Breast epithelium (tissue), 4 donors: ENCODE measurements at regions not wholly inside any gene's neighbourhood (a gene's known extent, or its start where the extent isn't known, plus 50 kb on each side); places are given as distances from the start of the nearest gene placed in this dataset.

ENCODE experiments used
- DNase-seq, 2 donors: peaks; one replicate each; pipeline ENCODE4 v3.0.0-alpha.2; 2019; ENCODE audit warnings: low spot score in 2 of 2
- H3K27ac ChIP-seq, 2 donors: fragments of 200-600 bp; sonication (generic) in 1 of 2; one replicate each; pipeline ENCODE4 v1.5.1; 2016 to 2019; ENCODE audit warnings: mild to moderate bottlenecking in 1 of 2
- H3K27me3 ChIP-seq, 2 donors: fragments of 200-600 bp; sonication (generic) in 1 of 2; one replicate each; pipeline versions ENCODE4 v1.5.1 to v1.6.0; 2017 to 2019; ENCODE audit warnings: control low read depth in 1 of 2, mild to moderate bottlenecking in 1 of 2
- H3K36me3 ChIP-seq: fragments of 200-600 bp; one replicate; pipeline ENCODE4 v1.5.1; 2019
- H3K4me1 ChIP-seq, 2 donors: fragments of 200-600 bp; sonication (generic); one replicate each; pipeline ENCODE4 v1.5.1; 2016 to 2019; ENCODE audit warnings: control low read depth in 1 of 2
- H3K4me3 ChIP-seq, 3 donors: fragments of 200-600 bp; sonication (generic); 1 replicate in 2 of 3; 2 replicates in 1 of 3; pipeline ENCODE4 v1.5.1; 2016 to 2019; ENCODE audit warnings: mild to moderate bottlenecking in 3 of 3, moderate library complexity in 2 of 3
- H3K9me3 ChIP-seq, 2 donors: fragments of 200-600 bp; sonication (generic) in 1 of 2; one replicate each; pipeline ENCODE4 v1.5.1; 2016 to 2019; ENCODE audit warnings: control low read depth in 1 of 2
- CTCF ChIP-seq, 3 donors: fragments of 450-650 bp; IDR thresholded peaks; one replicate each; pipeline ENCODE4 v1.5.1; 2016 to 2017; ENCODE audit warnings: antibody characterized with exemption in 3 of 3, mild to moderate bottlenecking in 3 of 3, moderate library complexity in 3 of 3
- POLR2A ChIP-seq: fragments of 450-650 bp; IDR thresholded peaks from one replicate; pipeline ENCODE4 v1.6.1; 2016; ENCODE audit warnings: antibody characterized with exemption, mild to moderate bottlenecking, moderate library complexity
- POLR2AphosphoS5 ChIP-seq, 3 donors: sonication (generic); formaldehyde crosslinking; IDR thresholded peaks; one replicate each; pipeline ENCODE4 v1.6.1; 2017; ENCODE audit warnings: antibody characterized with exemption in 3 of 3
- intact Hi-C: fragments of 100-400 bp; cut with DNase I; formaldehyde crosslinking; loops from one replicate; pipeline ENCODE4 v1.15.1; 2023; ENCODE audit warnings: low total_unique reads

GRCh38 chr2:128686497-128686859 is 367.8 kb upstream of the HS6ST1 start:
- Histone ChIP-seq H3K9me3 (no peaks in the 10 kb centered on the region), H3K4me3 (no peak overlapping the region), H3K27ac (no peak overlapping the region), H3K27me3 (no peaks in the 10 kb centered on the region), H3K4me1 (no peaks in the 10 kb centered on the region), H3K36me3 (no peaks in the 10 kb centered on the region)
- intact Hi-C loops: no loop called here
- TF ChIP-seq POLR2A: no peak
- TF ChIP-seq CTCF (IDR thresholded peaks at IDR 0.05): no peak
- no peak for TF ChIP-seq POLR2AphosphoS5 (IDR thresholded peaks at IDR 0.05)
- DNase-seq: no peak

GRCh38 chr2:128686881-128687555 is 368.4 kb upstream of the HS6ST1 start:
- H3K9me3 ChIP-seq: no peaks in the 10 kb centered on the region
- no peak for DNase-seq
- H3K36me3 ChIP-seq: no peaks in the 10 kb centered on the region
- no peak for TF ChIP-seq CTCF (IDR thresholded peaks at IDR 0.05)
- no peak for TF ChIP-seq POLR2A
- no peak for TF ChIP-seq POLR2AphosphoS5 (IDR thresholded peaks at IDR 0.05)
- H3K27me3 ChIP-seq: no peaks in the 10 kb centered on the region
- H3K4me1 ChIP-seq: no peaks in the 10 kb centered on the region
- H3K27ac ChIP-seq: no peak overlapping the region
- H3K4me3 ChIP-seq: no peak overlapping the region
- intact Hi-C loops: loop anchor here (1.0 kb wide), 1 partner anchor 16 kb away; no protein-coding TSS in a partner anchor

- Histone ChIP-seq H3K36me3 (no peaks in the 10 kb centered on the region), H3K4me3 (no peak overlapping the region), H3K9me3 (no peaks in the 10 kb centered on the region), H3K4me1 (no peaks in the 10 kb centered on the region), H3K27me3 (no peaks in the 10 kb centered on the region), H3K27ac (no peak overlapping the region)
- intact Hi-C loops: loop anchor here (1.0 kb wide), 1 partner anchor 16 kb away; no protein-coding TSS in a partner anchor
- TF ChIP-seq CTCF (IDR thresholded peaks at IDR 0.05) (no peak), POLR2A (no peak), POLR2AphosphoS5 (IDR thresholded peaks at IDR 0.05) (no peak)
- DNase-seq: no peak
Observed at GRCh38 chr2:128687565-128687964, 368.9 kb upstream of the HS6ST1 start.

- DNase-seq: no peak
- TF ChIP-seq POLR2A: no peak
- no peak for TF ChIP-seq POLR2AphosphoS5 (IDR thresholded peaks at IDR 0.05)
- TF ChIP-seq CTCF (IDR thresholded peaks at IDR 0.05): no peak
- H3K27ac ChIP-seq: no peak overlapping the region
- no peaks in the 10 kb centered on the region for H3K27me3 ChIP-seq
- no peaks in the 10 kb centered on the region for H3K9me3 ChIP-seq
- intact Hi-C loops: no loop called here
- no peaks in the 10 kb centered on the region for H3K36me3 ChIP-seq
- no peak overlapping the region for H3K4me3 ChIP-seq
- no peaks in the 10 kb centered on the region for H3K4me1 ChIP-seq
Observed at GRCh38 chr2:128689971-128690370, 371.3 kb upstream of the HS6ST1 start.

- Histone ChIP-seq H3K4me3 (no peak overlapping the region), H3K36me3 (no peaks in the 10 kb centered on the region), H3K9me3 (no peaks in the 10 kb centered on the region), H3K27me3 (no peaks in the 10 kb centered on the region), H3K27ac (no peak overlapping the region), H3K4me1 (no peaks in the 10 kb centered on the region)
- no peak for TF ChIP-seq POLR2AphosphoS5 (IDR thresholded peaks at IDR 0.05)
- no peak for TF ChIP-seq POLR2A
- no peak for TF ChIP-seq CTCF (IDR thresholded peaks at IDR 0.05)
- intact Hi-C loops: no loop called here
- DNase-seq: no peak
Observed at GRCh38 chr2:128690431-128690830, 371.8 kb upstream of the HS6ST1 start.
